HepG2 (cell line): ENCODE measurements at regions not wholly inside any gene's neighbourhood (a gene's known extent, or its start where the extent isn't known, plus 50 kb on each side); places are given as distances from the start of the nearest gene placed in this dataset.

Experiments used
- ATAC-seq: fragments of 200-7000 bp; cut with Tn5 transposase; 3 replicates; pipeline ENCODE4 v1.9.1; 2020; ENCODE audit warnings: mild to moderate bottlenecking, moderate library complexity
- BruUV-seq: library from RNA; stranded (reverse); fragments of 400-500 nt; replicated peaks from 2 replicates; lab custom pipeline; 2021; lab: Mats Ljungman, UMichigan
- CTCF ChIA-PET: fragments of 300-600 bp; formaldehyde crosslinking; extraction: SDS; loops from one replicate; lab custom pipeline; 2021; ENCODE audit warnings: low total read pairs, inconsistent platforms, low intra/inter-chr PET ratio; lab: Yijun Ruan, JAX
- POLR2A ChIA-PET: fragments of 350-600 bp; sonication (Branson Sonifier 250); formaldehyde crosslinking; loops from one replicate; lab custom pipeline; 2020; ENCODE audit warnings: antibody characterized with exemption, inconsistent platforms; lab: Yijun Ruan, JAX
- DNase-seq: peaks from one replicate; pipeline ENCODE4 v3.0.0-alpha.2; 2015; ENCODE audit warnings: low spot score
- FAIRE-seq: peaks from 3 replicates; lab custom pipeline; 2011; peaks lifted over from hg19 to GRCh38; lab: Jason Lieb, UNC
- H2AFZ ChIP-seq: one replicate; pipeline ENCODE4 v1.6.1; 2011; ENCODE audit warnings: low read length, inconsistent platforms
- H3K27ac ChIP-seq: fragments of 300-600 bp; 3 replicates; pipeline ENCODE4 v1.8.0; 2011; ENCODE audit warnings: mixed run types, mild to moderate bottlenecking, mixed read lengths, low read length, inconsistent platforms; ENCODE audit not compliant: insufficient read depth; ENCODE audit errors: extremely low read length
- H3K27me3 ChIP-seq, 2 experiments: fragments of 200-600 bp in 1 of 2; 2 replicates in 1 of 2; 3 replicates in 1 of 2; pipeline versions ENCODE4 v1.6.0 to v1.8.0; 2011; ENCODE audit warnings: low read length in 2 of 2, mild to moderate bottlenecking in 2 of 2, moderate library complexity in 2 of 2, inconsistent platforms in 1 of 2; ENCODE audit not compliant: insufficient read depth in 2 of 2, control insufficient read depth in 1 of 2
- H3K36me3 ChIP-seq, 2 experiments: fragments of 200-600 bp in 1 of 2; replicated peaks in 1 of 2; 2 replicates in 1 of 2; 3 replicates in 1 of 2; pipeline versions ENCODE4 v1.5.1 to v1.8.0; 2011; ENCODE audit warnings: low read length in 2 of 2, inconsistent platforms in 1 of 2; ENCODE audit not compliant: insufficient read depth in 2 of 2, control insufficient read depth in 1 of 2
- H3K4me1 ChIP-seq: 2 replicates; pipeline ENCODE4 v1.5.1; 2012; ENCODE audit warnings: low read length, inconsistent platforms; ENCODE audit not compliant: insufficient read depth
- H3K4me2 ChIP-seq: 2 replicates; pipeline ENCODE4 v1.6.0; 2011; ENCODE audit warnings: low read depth, low read length, inconsistent platforms
- H3K4me3 ChIP-seq, 3 experiments: fragments of 200-600 bp in 1 of 3; sonication (generic), shearing (Covaris generic) in 1 of 3; replicated peaks in 1 of 3; 2 replicates each; pipeline ENCODE4 v1.5.1; 2011 to 2016; ENCODE audit warnings: low read length in 3 of 3, inconsistent platforms in 2 of 3, low read depth in 2 of 3, mild to moderate bottlenecking in 2 of 3, control low read depth in 1 of 3, mixed read lengths in 1 of 3; ENCODE audit not compliant: insufficient read depth in 1 of 3
- H3K79me2 ChIP-seq: one replicate; pipeline ENCODE4 v1.6.1; 2011; ENCODE audit warnings: low read length, inconsistent platforms; ENCODE audit not compliant: insufficient read depth
- H3K9ac ChIP-seq: 2 replicates; pipeline ENCODE4 v1.6.0; 2011; ENCODE audit warnings: mild to moderate bottlenecking, low read depth, low read length, inconsistent platforms; ENCODE audit not compliant: insufficient read depth
- H3K9me3 ChIP-seq: 2 replicates; pipeline ENCODE4 v1.5.1; 2012; ENCODE audit warnings: mild to moderate bottlenecking, low read length
- H4K20me1 ChIP-seq: 2 replicates; pipeline ENCODE4 v1.6.0; 2011; ENCODE audit warnings: inconsistent platforms, mild to moderate bottlenecking, low read length, moderate library complexity; ENCODE audit not compliant: insufficient read depth
- DZIP1 ChIP-seq: sonication (generic); formaldehyde crosslinking; IDR thresholded peaks from 2 replicates; pipeline ENCODE4 v1.5.0; 2020; ENCODE audit warnings: mild to moderate bottlenecking, missing genetic modification reagents
- GLI4 ChIP-seq: sonication (generic); formaldehyde crosslinking; IDR thresholded peaks from 2 replicates; pipeline ENCODE4 v1.5.1; 2020; ENCODE audit warnings: missing genetic modification reagents, mild to moderate bottlenecking, moderate library complexity, borderline replicate concordance
- HNRNPUL1 ChIP-seq: fragments of 200-400 bp; formaldehyde crosslinking; IDR thresholded peaks from 2 replicates; pipeline ENCODE4 v1.6.1; 2017; ENCODE audit warnings: low read depth, mild to moderate bottlenecking, low read length, moderate library complexity
- IRF9 ChIP-seq: sonication (generic); formaldehyde crosslinking; IDR thresholded peaks from 2 replicates; pipeline ENCODE4 v1.8.0; 2022; ENCODE audit warnings: missing genetic modification reagents, mild to moderate bottlenecking, borderline replicate concordance
- MLLT10 ChIP-seq: sonication (generic); formaldehyde crosslinking; IDR thresholded peaks from 2 replicates; pipeline ENCODE4 v1.4.0; 2020; ENCODE audit warnings: missing genetic modification reagents
- NFKB2 ChIP-seq: sonication (generic); formaldehyde crosslinking; IDR thresholded peaks from 2 replicates; pipeline ENCODE4 v1.4.0; 2020; ENCODE audit warnings: missing genetic modification reagents, borderline replicate concordance
- SMAD3 ChIP-seq: sonication (generic); formaldehyde crosslinking; IDR thresholded peaks from 2 replicates; pipeline ENCODE4 v1.4.0; 2020; ENCODE audit warnings: missing genetic modification reagents
- TFE3 ChIP-seq: IDR thresholded peaks from 2 replicates; pipeline ENCODE4 v1.6.1; 2016
- ZBTB8A ChIP-seq: sonication (generic); formaldehyde crosslinking; IDR thresholded peaks from 2 replicates; pipeline ENCODE4 v1.4.0; 2020; ENCODE audit warnings: mild to moderate bottlenecking, low read depth, missing genetic modification reagents, borderline replicate concordance
- ZNF274 ChIP-seq: sonication (generic); formaldehyde crosslinking; IDR thresholded peaks from 2 replicates; pipeline ENCODE4 v1.5.1; 2020; ENCODE audit warnings: mild to moderate bottlenecking, missing genetic modification reagents
- ZNF644 ChIP-seq: IDR thresholded peaks from 2 replicates; pipeline ENCODE4 v1.6.1; 2016; ENCODE audit warnings: low read depth
- ZNF672 ChIP-seq: sonication (generic); formaldehyde crosslinking; IDR thresholded peaks from 2 replicates; pipeline ENCODE4 v1.8.1; 2022; ENCODE audit warnings: missing genetic modification reagents
- WGBS: methylation state at CpG from one replicate; pipeline ENCODE4 v1.1.6; 2017; ENCODE audit warnings: low lambda C conversion rate; 5-methylcytosine and 5-hydroxymethylcytosine counted together
- in situ Hi-C: cut with HindIII; loops from 2 replicates; pipeline ENCODE4 v1.10.0; 2017; ENCODE audit warnings: low pct_unique_long_range_greater_than_20kb; ENCODE audit not compliant: extremely low pct_ligation_motif_present
- intact Hi-C: fragments of 100-400 bp; cut with micrococcal nuclease; formaldehyde crosslinking; loops from one replicate; pipeline ENCODE4 v1.10.0; 2022; ENCODE audit not compliant: unreplicated experiment
- TF ChIP-seq, protein P1 (sequence below): sonication (generic); formaldehyde crosslinking; IDR thresholded peaks from 2 replicates; pipeline ENCODE4 v1.4.0; 2020; ENCODE audit warnings: missing genetic modification reagents
- TF ChIP-seq, protein P2 (sequence below): sonication (generic); formaldehyde crosslinking; IDR thresholded peaks from 2 replicates; pipeline ENCODE4 v1.9.0; 2021; ENCODE audit warnings: missing genetic modification reagents, mild to moderate bottlenecking, borderline replicate concordance

- intact Hi-C loops = no loop called here
- no peak for FAIRE-seq
Measured at GRCh38 chr9:134509281-134509680, 132.3 kb upstream of the COL5A1 start.

More at GRCh38 chr9:134509281-134509680, 132.3 kb upstream of the COL5A1 start:
- Histone ChIP-seq H3K4me3 (no peak overlapping the region), H4K20me1 (no peaks in the 10 kb centered on the region), H3K36me3 (no peaks in the 10 kb centered on the region), H2AFZ (no peak overlapping the region), H3K27me3 (peaks cover 2 to 28% of the 10 kb centered on the region in 2 experiments; a peak in 4 of 5 replicates), H3K4me2 (no peak overlapping the region), H3K79me2 (no peaks in the 10 kb centered on the region), H3K27ac (no peak overlapping the region), H3K9ac (no peak overlapping the region), H3K9me3 (no peaks in the 10 kb centered on the region), H3K4me1 (no peaks in the 10 kb centered on the region)
- no TSS peak for BruUV-seq
- CTCF ChIA-PET = no interaction called here
- POLR2A ChIA-PET = no interaction called here
- in situ Hi-C loops = no loop called here
- 2% methylated on average over 3 of the region's 3 CpGs for WGBS
- DNase-seq = no peak
- no peak for TF ChIP-seq NFKB2 (CRISPR knock-in tag)
- no peak for TF ChIP-seq SMAD3 (CRISPR knock-in tag)
- TF ChIP-seq HNRNPUL1 = no peak
- TF ChIP-seq ZBTB8A (CRISPR knock-in tag) = no peak
- TF ChIP-seq, protein P1, sequence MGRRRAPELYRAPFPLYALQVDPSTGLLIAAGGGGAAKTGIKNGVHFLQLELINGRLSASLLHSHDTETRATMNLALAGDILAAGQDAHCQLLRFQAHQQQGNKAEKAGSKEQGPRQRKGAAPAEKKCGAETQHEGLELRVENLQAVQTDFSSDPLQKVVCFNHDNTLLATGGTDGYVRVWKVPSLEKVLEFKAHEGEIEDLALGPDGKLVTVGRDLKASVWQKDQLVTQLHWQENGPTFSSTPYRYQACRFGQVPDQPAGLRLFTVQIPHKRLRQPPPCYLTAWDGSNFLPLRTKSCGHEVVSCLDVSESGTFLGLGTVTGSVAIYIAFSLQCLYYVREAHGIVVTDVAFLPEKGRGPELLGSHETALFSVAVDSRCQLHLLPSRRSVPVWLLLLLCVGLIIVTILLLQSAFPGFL = no peak
- TF ChIP-seq DZIP1 (CRISPR knock-in tag) = no peak
- TF ChIP-seq ZNF274 (CRISPR knock-in tag) = no peak
- TF ChIP-seq, protein P2, sequence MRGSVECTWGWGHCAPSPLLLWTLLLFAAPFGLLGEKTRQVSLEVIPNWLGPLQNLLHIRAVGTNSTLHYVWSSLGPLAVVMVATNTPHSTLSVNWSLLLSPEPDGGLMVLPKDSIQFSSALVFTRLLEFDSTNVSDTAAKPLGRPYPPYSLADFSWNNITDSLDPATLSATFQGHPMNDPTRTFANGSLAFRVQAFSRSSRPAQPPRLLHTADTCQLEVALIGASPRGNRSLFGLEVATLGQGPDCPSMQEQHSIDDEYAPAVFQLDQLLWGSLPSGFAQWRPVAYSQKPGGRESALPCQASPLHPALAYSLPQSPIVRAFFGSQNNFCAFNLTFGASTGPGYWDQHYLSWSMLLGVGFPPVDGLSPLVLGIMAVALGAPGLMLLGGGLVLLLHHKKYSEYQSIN = no peak
- no peak for TF ChIP-seq ZNF644
- no peak for TF ChIP-seq GLI4
- no peak for TF ChIP-seq MLLT10
- no peak for TF ChIP-seq IRF9 (CRISPR knock-in tag)
- no peak for TF ChIP-seq TFE3 (CRISPR knock-in tag)
- no peak for TF ChIP-seq ZNF672 (CRISPR knock-in tag)
- no peak for ATAC-seq
